Heart left ventricle (tissue), 13 donors: ENCODE measurements at regions not wholly inside any gene's neighbourhood (a gene's known extent, or its start where the extent isn't known, plus 50 kb on each side); places are given as distances from the start of the nearest gene placed in this dataset.

Source experiments
- POLR2A ChIP-seq, 2 donors: fragments of 450-650 bp; IDR thresholded peaks; one replicate each; pipeline ENCODE4 v1.6.1; 2017; ENCODE audit warnings: antibody characterized with exemption in 2 of 2, mild to moderate bottlenecking in 2 of 2, moderate library complexity in 2 of 2
- TF ChIP-seq, protein P1 (sequence below), 12 donors: fragments of 200-600 bp; sonication (generic) in 4 of 12; IDR thresholded peaks; one replicate each; pipeline versions ENCODE4 v1.5.0 to v1.8.0; 2018 to 2022; ENCODE audit warnings: antibody characterized with exemption in 12 of 12, mild to moderate bottlenecking in 5 of 12
- donor health status: ischemic (EF 13 %, LVEDD 7.1; RV severe dilation, severe dysfunction).
- donor health status: DM: no; HTN: yes; CAD: no.
- donor health status: DM: no; HTN: no; CAD: no.
- donor health status: ischemic (EF 25% LVEDD 6.9; RV normal size, moderate dysfunction).
- donor health status: ischemic (EF 25% LVEDD 5.7; RV mildly dilated, moderate dysfunction).
- donor health status: ischemic (EF 35%, LVEDD 5.7; RV mildly dilated, moderate dysfunction).
- donor health status: nonischemic (EF 11% LVEDD 7.7; RV severe dilation, severe dysfunction).
- donor health status: DM: yes; HTN: yes; CAD: no.
- donor health status: PGD.
- donor health status: ischemic (EF 29% LVEDD 5.4; RV normal size, mild dysfunction).
- donor health status: nonischemic (EF 23%, LVEDD 6.1; RV moderate dilation, normal function).

DNA sequence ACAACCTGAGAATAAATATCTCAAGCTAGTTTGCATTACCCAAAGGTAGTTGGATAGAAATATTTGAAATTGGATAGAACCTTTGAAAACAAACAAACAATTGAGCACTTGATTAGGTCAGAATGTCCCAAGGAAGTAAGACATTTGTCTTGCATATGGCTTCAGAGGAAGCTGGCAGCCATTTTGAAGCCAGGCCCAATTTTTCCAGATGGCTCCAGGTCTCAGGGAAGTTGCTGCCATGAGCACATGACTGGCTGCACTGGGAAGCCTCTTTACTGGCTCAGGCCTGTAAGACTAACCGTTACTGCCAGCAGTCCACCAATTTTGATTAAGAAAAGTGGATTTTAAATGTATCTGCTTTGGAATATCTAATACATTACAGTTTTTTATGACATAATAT, 448.9 kb upstream of the DPH6 start:
- TF ChIP-seq, protein P1, sequence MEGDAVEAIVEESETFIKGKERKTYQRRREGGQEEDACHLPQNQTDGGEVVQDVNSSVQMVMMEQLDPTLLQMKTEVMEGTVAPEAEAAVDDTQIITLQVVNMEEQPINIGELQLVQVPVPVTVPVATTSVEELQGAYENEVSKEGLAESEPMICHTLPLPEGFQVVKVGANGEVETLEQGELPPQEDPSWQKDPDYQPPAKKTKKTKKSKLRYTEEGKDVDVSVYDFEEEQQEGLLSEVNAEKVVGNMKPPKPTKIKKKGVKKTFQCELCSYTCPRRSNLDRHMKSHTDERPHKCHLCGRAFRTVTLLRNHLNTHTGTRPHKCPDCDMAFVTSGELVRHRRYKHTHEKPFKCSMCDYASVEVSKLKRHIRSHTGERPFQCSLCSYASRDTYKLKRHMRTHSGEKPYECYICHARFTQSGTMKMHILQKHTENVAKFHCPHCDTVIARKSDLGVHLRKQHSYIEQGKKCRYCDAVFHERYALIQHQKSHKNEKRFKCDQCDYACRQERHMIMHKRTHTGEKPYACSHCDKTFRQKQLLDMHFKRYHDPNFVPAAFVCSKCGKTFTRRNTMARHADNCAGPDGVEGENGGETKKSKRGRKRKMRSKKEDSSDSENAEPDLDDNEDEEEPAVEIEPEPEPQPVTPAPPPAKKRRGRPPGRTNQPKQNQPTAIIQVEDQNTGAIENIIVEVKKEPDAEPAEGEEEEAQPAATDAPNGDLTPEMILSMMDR (IDR thresholded peaks at IDR 0.05), result no peak
- no peak for TF ChIP-seq POLR2A (IDR thresholded peaks at IDR 0.05)
